Neutrophil (primary cell): ENCODE measurements at regions not wholly inside any gene's neighbourhood (a gene's known extent, or its start where the extent isn't known, plus 50 kb on each side); places are given as distances from the start of the nearest gene placed in this dataset.

Experiments
- H3K27ac ChIP-seq: fragments of 200-600 bp; sonication (generic); 2 replicates; pipeline ENCODE4 v1.5.1; 2016; ENCODE audit warnings: mild to moderate bottlenecking, moderate library complexity
- H3K27me3 ChIP-seq: fragments of 200-600 bp; sonication (generic); 2 replicates; pipeline ENCODE4 v1.6.0; 2016; ENCODE audit warnings: mild to moderate bottlenecking
- H3K36me3 ChIP-seq: fragments of 200-600 bp; sonication (generic); 2 replicates; pipeline ENCODE4 v1.5.1; 2017
- H3K4me1 ChIP-seq, 2 experiments: fragments of 200-600 bp in 1 of 2; sonication (generic) in 1 of 2; 1 replicate in 1 of 2; 2 replicates in 1 of 2; pipeline versions ENCODE4 v1.5.1 to v1.6.1; 2013 to 2016; ENCODE audit warnings: low read depth in 1 of 2, low read length in 1 of 2, mild to moderate bottlenecking in 1 of 2, moderate library complexity in 1 of 2; ENCODE audit not compliant: control insufficient read depth in 1 of 2, insufficient read depth in 1 of 2
- H3K4me3 ChIP-seq, 2 experiments: fragments of 200-600 bp in 1 of 2; sonication (generic) in 1 of 2; 1 replicate in 1 of 2; 2 replicates in 1 of 2; pipeline ENCODE4 v1.5.1; 2013 to 2016; ENCODE audit warnings: low read depth in 1 of 2, low read length in 1 of 2, mild to moderate bottlenecking in 1 of 2, moderate library complexity in 1 of 2
- H3K9me3 ChIP-seq: fragments of 200-600 bp; sonication (generic); 2 replicates; pipeline ENCODE4 v1.5.1; 2016
- CTCF ChIP-seq: fragments of 200-600 bp; sonication (generic); IDR thresholded peaks from 2 replicates; pipeline ENCODE4 v1.5.1; 2016; ENCODE audit warnings: antibody characterized with exemption

- no peak overlapping the region for H3K4me3 ChIP-seq
- no peaks in the 10 kb centered on the region for H3K36me3 ChIP-seq
- H3K9me3 ChIP-seq: no peaks in the 10 kb centered on the region
- TF ChIP-seq CTCF: no peak
- no peaks in the 10 kb centered on the region for H3K4me1 ChIP-seq
- no peaks in the 10 kb centered on the region for H3K27me3 ChIP-seq
- no peak overlapping the region for H3K27ac ChIP-seq
These were observed 136.4 kb downstream of the BRD1 start for GRCh38 chr22:49691256-49691655.

- Histone ChIP-seq H3K27me3 (no peaks in the 10 kb centered on the region), H3K4me1 (no peaks in the 10 kb centered on the region), H3K36me3 (no peaks in the 10 kb centered on the region), H3K27ac (no peak overlapping the region), H3K9me3 (no peaks in the 10 kb centered on the region), H3K4me3 (no peak overlapping the region)
- TF ChIP-seq CTCF: no peak
These were observed 137.2 kb downstream of the BRD1 start for GRCh38 chr22:49690454-49690853.

GRCh38 chr22:49689858-49690257 is 137.8 kb downstream of the BRD1 start:
- no peak for TF ChIP-seq CTCF
- no peaks in the 10 kb centered on the region for H3K36me3 ChIP-seq
- H3K27me3 ChIP-seq: no peaks in the 10 kb centered on the region
- no peaks in the 10 kb centered on the region for H3K4me1 ChIP-seq
- H3K9me3 ChIP-seq: no peaks in the 10 kb centered on the region
- H3K27ac ChIP-seq: no peak overlapping the region
- no peak overlapping the region for H3K4me3 ChIP-seq

GRCh38 chr22:49689255-49689770 is 138.4 kb downstream of the BRD1 start:
- H3K4me1 ChIP-seq: no peaks in the 10 kb centered on the region
- no peak overlapping the region for H3K4me3 ChIP-seq
- no peaks in the 10 kb centered on the region for H3K36me3 ChIP-seq
- TF ChIP-seq CTCF: no peak
- H3K27ac ChIP-seq: no peak overlapping the region
- H3K9me3 ChIP-seq: no peaks in the 10 kb centered on the region
- H3K27me3 ChIP-seq: no peaks in the 10 kb centered on the region

GRCh38 chr22:49688516-49689254 is 139.0 kb downstream of the BRD1 start:
- Histone ChIP-seq H3K4me1 (no peaks in the 10 kb centered on the region), H3K36me3 (no peaks in the 10 kb centered on the region), H3K9me3 (no peaks in the 10 kb centered on the region), H3K4me3 (no peak overlapping the region), H3K27ac (no peak overlapping the region), H3K27me3 (no peaks in the 10 kb centered on the region)
- TF ChIP-seq CTCF: no peak
